RPMI8226 (cell line): ENCODE measurements at regions not wholly inside any gene's neighbourhood (a gene's known extent, or its start where the extent isn't known, plus 50 kb on each side); places are given as distances from the start of the nearest gene placed in this dataset.
"Not testable (repeated sequence)": the region's sequence is repeated elsewhere in the genome, so short reads cannot be mapped to it uniquely, and the experiment has no call there.

Experiments
- DNase-seq: peaks from one replicate; pipeline ENCODE4 v3.0.0-alpha.2; 2015

DNA sequence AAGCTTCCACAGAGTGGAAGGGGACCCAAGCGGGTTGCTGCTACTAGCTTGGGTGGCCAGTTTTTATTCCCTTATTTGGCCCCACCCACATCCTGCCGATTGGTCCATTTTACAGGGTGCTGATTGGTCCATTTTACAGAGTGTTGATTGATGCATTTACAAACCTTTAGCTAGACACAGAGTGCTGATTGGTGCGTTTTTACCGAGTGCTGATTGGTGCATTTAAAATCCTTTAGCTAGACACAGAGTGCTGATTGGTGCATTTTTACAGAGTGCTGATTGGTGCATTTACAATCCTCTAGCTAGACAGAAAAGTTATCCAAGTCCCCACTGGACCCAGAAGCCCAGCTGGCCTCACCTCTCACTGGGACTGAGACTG lies 187.0 kb upstream of the KCNMB2 start:
- not testable (repeated sequence) for DNase-seq

GRCh38 chr3:178350763-178351162 lies 185.5 kb upstream of the KCNMB2 start:
- DNase-seq = no peak

- no peak for DNase-seq
These were observed 183.8 kb upstream of the KCNMB2 start for GRCh38 chr3:178352326-178353005.

- DNase-seq = no peak
These were observed 183.1 kb upstream of the KCNMB2 start for GRCh38 chr3:178353006-178353694.

- no peak for DNase-seq
These were observed 176.5 kb upstream of the KCNMB2 start for GRCh38 chr3:178359728-178360127.

GRCh38 chr3:178363048-178363447 lies 173.2 kb upstream of the KCNMB2 start:
- DNase-seq = not testable (repeated sequence)

DNA sequence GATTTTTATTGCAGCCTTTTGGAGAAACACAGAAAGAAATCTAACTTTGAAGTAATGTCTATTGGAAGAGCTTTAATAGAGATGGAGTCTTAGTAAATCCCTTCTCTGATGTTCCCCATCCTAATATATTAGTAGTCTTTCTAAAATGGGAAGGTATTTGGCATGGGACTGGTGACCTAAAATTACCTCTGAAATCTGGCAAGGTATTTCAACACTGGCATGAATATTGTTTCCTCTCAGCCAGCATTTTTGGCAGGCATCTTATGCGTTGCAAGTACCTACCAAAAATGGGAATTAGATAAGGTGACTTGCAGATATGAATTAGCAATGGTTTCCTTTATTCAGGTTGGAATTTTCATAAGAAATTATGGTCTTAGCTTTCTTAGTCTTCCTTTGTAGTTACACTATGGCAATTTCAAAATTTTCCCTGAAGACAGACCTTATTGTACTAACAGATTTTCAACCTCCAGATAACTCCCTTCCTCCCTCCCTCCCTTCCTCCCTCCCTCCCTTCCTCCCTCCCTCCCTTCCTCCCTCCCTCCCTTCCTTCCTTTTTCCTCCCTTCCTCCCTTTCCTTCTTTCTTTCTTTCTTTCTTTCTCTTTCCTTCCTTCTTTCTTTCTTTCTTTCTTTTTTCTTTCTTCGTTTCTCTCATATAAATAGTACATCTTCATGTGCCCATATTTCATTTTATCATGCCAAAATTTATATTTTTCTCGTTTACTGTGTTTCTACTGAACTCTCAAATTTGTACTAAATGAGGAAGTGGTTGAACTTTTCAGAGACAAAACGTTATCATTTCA lies 168.2 kb upstream of the KCNMB2 start:
- DNase-seq = no peak

- no peak for DNase-seq
These were observed 167.2 kb upstream of the KCNMB2 start for GRCh38 chr3:178369006-178369405.

GRCh38 chr3:178369811-178370210 lies 166.4 kb upstream of the KCNMB2 start:
- DNase-seq = no peak

DNA sequence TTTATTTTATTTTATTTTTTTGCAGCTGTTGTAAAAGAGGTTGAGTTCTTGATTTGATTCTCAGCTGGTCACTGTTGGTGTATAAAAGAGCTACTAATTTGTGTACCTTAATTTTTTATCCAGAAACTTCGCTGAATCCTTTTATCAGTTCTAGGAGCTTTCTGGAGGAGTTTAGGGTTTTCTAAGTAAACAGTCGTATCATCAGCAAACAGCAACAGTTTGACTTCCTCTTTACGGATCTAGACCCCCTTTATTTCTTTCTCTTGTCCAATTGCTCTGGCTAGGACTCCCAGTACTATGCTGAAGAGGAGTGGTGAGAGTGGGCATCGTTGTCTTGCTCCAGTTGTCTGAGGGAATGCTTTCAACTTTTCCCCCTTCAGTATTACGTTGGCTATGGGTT lies 165.8 kb upstream of the KCNMB2 start:
- DNase-seq = no peak

- DNase-seq = no peak
These were observed 154.7 kb upstream of the KCNMB2 start for GRCh38 chr3:178381555-178381954.

DNA sequence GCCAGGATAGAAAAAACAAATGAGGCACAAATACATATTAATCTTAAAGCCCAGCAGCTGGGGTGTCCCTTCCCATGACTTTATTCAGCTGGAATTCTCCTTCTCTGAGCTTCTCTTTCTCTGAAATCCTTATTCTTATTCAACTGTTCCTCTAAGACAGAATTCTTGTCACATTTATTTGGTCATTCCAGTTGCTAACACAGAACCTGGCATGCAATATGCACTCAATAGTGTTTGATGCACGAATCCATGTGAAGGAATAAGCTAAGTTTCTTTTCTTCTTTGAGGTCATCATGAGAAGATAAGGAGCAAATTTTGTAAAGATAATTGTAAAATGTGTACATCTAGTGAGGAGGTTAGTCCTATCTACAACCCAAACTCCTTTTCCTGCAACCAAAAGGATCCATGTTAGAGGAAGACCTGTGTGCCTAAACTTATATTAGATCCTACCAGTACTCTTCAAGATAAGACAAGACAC lies 154.2 kb upstream of the KCNMB2 start:
- no peak for DNase-seq

GRCh38 chr3:178382449-178383061 lies 153.7 kb upstream of the KCNMB2 start:
- DNase-seq = no peak

DNA sequence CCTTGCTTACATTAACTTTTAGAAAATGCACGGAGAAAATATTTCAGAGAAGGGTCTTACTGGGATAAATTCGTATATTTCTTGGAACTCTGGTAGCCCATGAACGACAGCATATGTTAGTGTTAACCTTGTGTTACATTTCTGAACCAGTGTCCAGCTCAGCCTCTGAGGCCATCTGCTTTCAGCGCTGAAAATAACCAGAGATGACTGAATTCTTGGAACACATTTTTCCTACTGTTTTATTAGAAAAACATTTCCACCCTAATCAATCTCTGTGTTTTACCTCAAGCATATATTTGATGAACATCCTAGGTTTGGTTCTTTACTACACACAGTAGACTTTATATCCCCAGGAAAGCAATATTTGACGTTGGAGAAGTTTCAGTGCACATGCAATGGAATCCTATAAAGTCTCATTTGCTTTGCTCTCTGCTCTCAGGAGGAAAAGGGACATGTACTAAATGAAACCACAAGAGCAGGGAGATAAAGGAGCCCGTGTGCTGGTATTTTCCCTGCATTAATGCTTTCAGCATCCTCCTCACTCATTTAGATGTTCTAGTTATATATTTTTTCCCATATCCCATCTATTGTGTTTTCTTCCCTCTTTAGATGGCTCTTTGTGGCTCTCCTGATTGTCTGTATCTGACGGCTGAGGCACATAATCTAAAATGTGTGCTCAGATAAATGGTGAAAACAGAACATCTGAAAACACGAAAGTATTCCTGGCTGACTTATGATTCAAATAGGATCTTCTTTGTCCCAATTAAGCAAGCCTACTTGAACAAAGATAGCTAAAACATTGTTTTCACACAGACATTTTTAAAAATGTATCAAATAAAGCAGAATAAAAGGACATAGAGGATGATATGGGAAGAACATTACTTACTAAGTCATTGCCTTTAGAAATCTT lies 151.7 kb upstream of the KCNMB2 start:
- no peak for DNase-seq

DNA sequence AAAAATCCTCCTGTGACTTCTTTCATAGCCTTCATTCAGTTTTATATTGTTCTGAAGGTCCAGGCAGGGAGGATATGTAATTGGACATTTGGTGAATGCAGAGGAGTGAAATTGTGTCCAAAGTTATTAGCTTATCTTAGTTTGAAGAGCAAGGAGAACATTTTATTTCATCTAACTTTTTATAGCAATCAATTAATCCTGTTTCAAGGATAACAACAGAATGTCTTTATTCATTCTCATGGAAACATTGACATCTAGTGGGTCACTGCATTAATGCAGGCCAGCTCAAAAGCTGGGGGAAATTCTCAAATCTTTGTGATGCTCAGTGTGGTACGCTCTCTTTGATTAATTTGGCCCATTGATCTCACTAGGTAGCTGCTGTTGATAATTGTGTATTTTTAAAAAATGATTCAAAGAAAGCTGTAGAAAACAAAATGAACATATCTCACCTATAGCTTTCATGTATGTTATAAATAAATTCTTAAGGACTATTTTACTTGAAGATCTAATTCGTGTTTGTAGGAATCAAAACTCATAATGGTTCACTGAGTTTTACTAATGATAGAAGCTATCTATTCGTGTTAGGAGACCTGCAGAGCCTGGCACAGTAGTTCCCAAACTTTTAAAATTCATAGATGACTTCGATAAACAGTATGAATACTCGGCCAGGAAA lies 150.8 kb upstream of the KCNMB2 start:
- DNase-seq = peak; percentile 51

DNA sequence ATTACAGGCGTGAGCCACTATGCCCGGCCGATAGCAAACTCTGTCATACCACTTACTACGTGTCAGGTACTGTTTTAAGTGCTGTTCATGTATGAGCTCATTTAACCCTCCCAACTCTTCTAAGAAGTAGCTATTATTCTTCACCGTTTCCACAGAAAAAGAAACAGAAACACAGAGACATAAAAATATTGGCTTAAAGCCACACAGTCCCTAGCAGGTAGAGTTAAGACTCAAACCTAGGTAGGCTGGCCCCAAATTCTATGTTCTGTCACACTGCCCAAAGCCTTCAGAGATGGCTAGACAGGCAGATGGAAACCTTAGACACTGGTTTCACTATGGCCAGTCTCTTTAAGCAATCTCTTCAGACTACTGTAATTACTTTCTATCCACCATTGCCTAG lies 149.8 kb upstream of the KCNMB2 start:
- DNase-seq = no peak

DNA sequence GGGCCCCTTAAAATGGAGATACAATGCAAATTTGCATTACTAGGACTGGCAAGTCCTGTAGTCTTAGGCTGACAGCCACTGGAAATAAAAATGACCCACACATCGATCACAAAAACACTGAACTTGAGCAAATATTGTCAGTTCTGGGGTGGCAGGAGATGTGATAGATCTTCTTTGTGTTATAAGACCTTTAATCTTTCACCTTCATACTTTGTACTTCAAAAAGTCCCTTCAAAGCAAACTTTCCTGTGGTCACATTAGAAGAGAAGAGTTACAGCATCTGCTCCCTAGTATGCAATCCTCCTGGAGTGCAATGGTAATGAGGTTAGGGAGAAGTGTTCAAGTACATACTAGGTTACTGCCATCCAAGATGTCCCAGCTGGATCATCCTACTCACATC lies 149.4 kb upstream of the KCNMB2 start:
- DNase-seq = no peak

- no peak for DNase-seq
These were observed 147.8 kb upstream of the KCNMB2 start for GRCh38 chr3:178388473-178388872.

DNA sequence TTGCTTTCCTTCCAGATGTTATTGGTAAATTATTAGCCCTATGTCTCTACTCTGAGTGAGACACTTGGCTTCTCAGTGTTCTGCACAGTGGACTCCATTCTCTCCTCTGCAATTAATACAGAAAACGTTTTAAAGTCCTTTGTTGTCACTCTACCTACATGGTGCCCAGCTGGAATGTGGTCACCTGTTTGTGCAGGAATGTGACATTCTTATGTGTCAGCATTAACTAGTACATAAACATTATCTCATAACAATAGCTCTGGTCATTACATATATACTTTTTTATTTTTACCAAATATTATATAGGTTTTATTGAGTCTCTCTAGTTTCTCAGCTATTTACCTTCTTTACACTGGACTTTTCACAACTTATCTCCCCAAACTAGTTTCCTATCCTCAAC lies 147.0 kb upstream of the KCNMB2 start:
- no peak for DNase-seq

GRCh38 chr3:178392511-178392926 lies 143.7 kb upstream of the KCNMB2 start:
- no peak for DNase-seq

DNA sequence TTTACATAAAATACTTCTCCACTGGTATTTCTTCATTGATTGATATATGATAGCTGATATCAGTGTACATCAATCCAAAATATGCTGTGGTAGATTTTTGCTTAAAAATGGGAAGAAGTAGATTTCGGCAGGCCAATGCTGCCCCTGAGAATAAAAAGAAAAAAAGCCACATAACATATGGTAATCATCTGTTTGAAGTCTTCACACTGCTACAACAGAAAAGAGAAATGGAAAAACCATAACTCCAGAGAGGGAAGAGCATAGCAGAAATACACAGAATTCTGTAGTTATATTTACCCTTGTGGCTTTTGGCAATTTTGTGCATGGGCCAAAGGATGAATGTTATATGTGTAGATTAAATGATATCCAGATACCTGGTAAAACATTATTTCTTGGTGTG lies 143.1 kb upstream of the KCNMB2 start:
- no peak for DNase-seq

DNA sequence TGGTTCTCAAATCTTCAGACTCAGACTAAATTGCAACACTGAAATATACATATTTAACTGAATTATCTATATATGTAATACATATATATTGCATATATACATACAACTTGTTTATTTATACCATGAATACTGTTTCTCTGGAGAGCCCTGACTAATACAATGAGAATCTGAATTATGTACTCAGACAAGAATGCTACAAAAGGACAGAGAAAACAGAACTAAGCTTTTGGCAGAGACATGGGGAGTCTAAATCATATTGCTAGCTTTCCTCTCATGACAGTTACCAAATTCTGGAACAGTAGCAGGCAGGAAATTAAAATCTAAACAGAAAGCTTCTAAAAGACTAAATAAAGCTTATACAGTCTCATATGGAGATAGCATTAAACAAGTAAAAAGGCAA lies 142.4 kb upstream of the KCNMB2 start:
- no peak for DNase-seq
